ENCODE measurements at regions not wholly inside any gene's neighbourhood (a gene's known extent, or its start where the extent isn't known, plus 50 kb on each side); places are given as distances from the start of the nearest gene placed in this dataset.

- DNase-seq (no peak), ATAC-seq (no peak)
- no peaks in the 10 kb centered on the region for H3K36me3 ChIP-seq
- no peak overlapping the region for H3K4me3 ChIP-seq
- no peaks in the 10 kb centered on the region for H3K4me1 ChIP-seq
- intact Hi-C loops (cut with DNase I) = no loop called here
- no peak overlapping the region for H3K27ac ChIP-seq
- TF ChIP-seq CTCF (IDR thresholded peaks at IDR 0.05) = no peak
- peaks cover 14% of the 10 kb centered on the region for H3K27me3 ChIP-seq (ENCODE audit: low read depth)
- no peaks in the 10 kb centered on the region for H3K9me3 ChIP-seq
Observed at GRCh38 chr2:890791-891190, 59.9 kb upstream of the SNTG2 start.

GRCh38 chr2:890214-890613 lies 60.4 kb upstream of the SNTG2 start:
- no peak for TF ChIP-seq CTCF (IDR thresholded peaks at IDR 0.05)
- Histone ChIP-seq H3K27me3 (ENCODE audit: low read depth) (peaks cover 15% of the 10 kb centered on the region), H3K9me3 (no peaks in the 10 kb centered on the region), H3K27ac (no peak overlapping the region), H3K4me3 (no peak overlapping the region), H3K36me3 (no peaks in the 10 kb centered on the region), H3K4me1 (no peaks in the 10 kb centered on the region)
- intact Hi-C loops (cut with DNase I) = no loop called here
- DNase-seq = no peak
- ATAC-seq = no peak

- no peak for ATAC-seq
- peaks cover 15% of the 10 kb centered on the region for H3K27me3 ChIP-seq (ENCODE audit: low read depth)
- no peaks in the 10 kb centered on the region for H3K4me1 ChIP-seq
- no peak overlapping the region for H3K4me3 ChIP-seq
- intact Hi-C loops (cut with DNase I) = no loop called here
- no peaks in the 10 kb centered on the region for H3K9me3 ChIP-seq
- DNase-seq = no peak
- H3K36me3 ChIP-seq = no peaks in the 10 kb centered on the region
- no peak for TF ChIP-seq CTCF (IDR thresholded peaks at IDR 0.05)
- no peak overlapping the region for H3K27ac ChIP-seq
Observed at GRCh38 chr2:888906-889566, 61.6 kb upstream of the SNTG2 start.

- Histone ChIP-seq H3K9me3 (no peaks in the 10 kb centered on the region), H3K27ac (no peak overlapping the region), H3K27me3 (ENCODE audit: low read depth) (peaks cover 15% of the 10 kb centered on the region), H3K36me3 (no peaks in the 10 kb centered on the region), H3K4me3 (no peak overlapping the region), H3K4me1 (no peaks in the 10 kb centered on the region)
- TF ChIP-seq CTCF (IDR thresholded peaks at IDR 0.05) = no peak
- intact Hi-C loops (cut with DNase I) = no loop called here
- no peak for ATAC-seq
- DNase-seq = no peak
Observed at GRCh38 chr2:888211-888801, 62.3 kb upstream of the SNTG2 start.

- H3K27me3 ChIP-seq (ENCODE audit: low read depth) = peaks cover 15% of the 10 kb centered on the region
- no peak overlapping the region for H3K4me3 ChIP-seq
- no peak for TF ChIP-seq CTCF (IDR thresholded peaks at IDR 0.05)
- DNase-seq (no peak), ATAC-seq (no peak)
- no peaks in the 10 kb centered on the region for H3K9me3 ChIP-seq
- no peaks in the 10 kb centered on the region for H3K36me3 ChIP-seq
- no peaks in the 10 kb centered on the region for H3K4me1 ChIP-seq
- no peak overlapping the region for H3K27ac ChIP-seq
- intact Hi-C loops (cut with DNase I) = no loop called here
Observed at GRCh38 chr2:887639-888038, 63.0 kb upstream of the SNTG2 start.

Measured in lower lobe of right lung (tissue), 2 donors.